ENCODE measurements at regions not wholly inside any gene's neighbourhood (a gene's known extent, or its start where the extent isn't known, plus 50 kb on each side); places are given as distances from the start of the nearest gene placed in this dataset.

GRCh38 chr4:17072483-17072882 lies 174.0 kb upstream of the LDB2 start:
- DNase-seq = no peak
- no peaks in the 10 kb centered on the region for H3K9me3 ChIP-seq
- no peaks in the 10 kb centered on the region for H3K4me1 ChIP-seq
- H3K27me3 ChIP-seq = no peaks in the 10 kb centered on the region
- TF ChIP-seq CTCF (IDR thresholded peaks at IDR 0.05) = no peak
- H3K4me3 ChIP-seq = no peak overlapping the region
- ATAC-seq = no peak
- no peaks in the 10 kb centered on the region for H3K36me3 ChIP-seq
- intact Hi-C loops (cut with DNase I) = no loop called here
- H3K27ac ChIP-seq = no peak overlapping the region

- TF ChIP-seq CTCF (IDR thresholded peaks at IDR 0.05) = no peak
- no peaks in the 10 kb centered on the region for H3K9me3 ChIP-seq
- DNase-seq (peak in 2 of 4 donors; percentile 88 to 93), ATAC-seq (peak; percentile 36)
- intact Hi-C loops (cut with DNase I) = no loop called here
- H3K27ac ChIP-seq = no peak overlapping the region
- no peaks in the 10 kb centered on the region for H3K36me3 ChIP-seq
- H3K4me1 ChIP-seq = no peaks in the 10 kb centered on the region
- no peaks in the 10 kb centered on the region for H3K27me3 ChIP-seq
- H3K4me3 ChIP-seq = no peak overlapping the region
These were observed 170.4 kb upstream of the LDB2 start for GRCh38 chr4:17068891-17069290.

GRCh38 chr4:17068392-17068791 lies 169.9 kb upstream of the LDB2 start:
- TF ChIP-seq CTCF (IDR thresholded peaks at IDR 0.05) = no peak
- no peaks in the 10 kb centered on the region for H3K4me1 ChIP-seq
- no peaks in the 10 kb centered on the region for H3K36me3 ChIP-seq
- intact Hi-C loops (cut with DNase I) = no loop called here
- no peak overlapping the region for H3K4me3 ChIP-seq
- DNase-seq = peak in 1 of 4 donors; percentile 28
- no peak overlapping the region for H3K27ac ChIP-seq
- H3K27me3 ChIP-seq = no peaks in the 10 kb centered on the region
- ATAC-seq = no peak
- H3K9me3 ChIP-seq = no peaks in the 10 kb centered on the region

- ATAC-seq = peak; percentile 44
- Histone ChIP-seq H3K27ac (no peak overlapping the region), H3K4me3 (no peak overlapping the region), H3K27me3 (no peaks in the 10 kb centered on the region), H3K36me3 (no peaks in the 10 kb centered on the region), H3K9me3 (no peaks in the 10 kb centered on the region), H3K4me1 (no peaks in the 10 kb centered on the region)
- DNase-seq = no peak
- intact Hi-C loops (cut with DNase I) = no loop called here
- TF ChIP-seq CTCF (IDR thresholded peaks at IDR 0.05) = no peak
These were observed 168.5 kb upstream of the LDB2 start for GRCh38 chr4:17066972-17067371.

GRCh38 chr4:17066236-17066635 lies 167.8 kb upstream of the LDB2 start:
- Histone ChIP-seq H3K27ac (no peak overlapping the region), H3K4me3 (no peak overlapping the region), H3K4me1 (no peaks in the 10 kb centered on the region), H3K36me3 (no peaks in the 10 kb centered on the region), H3K27me3 (no peaks in the 10 kb centered on the region), H3K9me3 (no peaks in the 10 kb centered on the region)
- TF ChIP-seq CTCF (IDR thresholded peaks at IDR 0.05) = no peak
- intact Hi-C loops (cut with DNase I) = no loop called here
- DNase-seq (no peak), ATAC-seq (no peak)
